ENCODE measurements at regions not wholly inside any gene's neighbourhood (a gene's known extent, or its start where the extent isn't known, plus 50 kb on each side); places are given as distances from the start of the nearest gene placed in this dataset.

DNA sequence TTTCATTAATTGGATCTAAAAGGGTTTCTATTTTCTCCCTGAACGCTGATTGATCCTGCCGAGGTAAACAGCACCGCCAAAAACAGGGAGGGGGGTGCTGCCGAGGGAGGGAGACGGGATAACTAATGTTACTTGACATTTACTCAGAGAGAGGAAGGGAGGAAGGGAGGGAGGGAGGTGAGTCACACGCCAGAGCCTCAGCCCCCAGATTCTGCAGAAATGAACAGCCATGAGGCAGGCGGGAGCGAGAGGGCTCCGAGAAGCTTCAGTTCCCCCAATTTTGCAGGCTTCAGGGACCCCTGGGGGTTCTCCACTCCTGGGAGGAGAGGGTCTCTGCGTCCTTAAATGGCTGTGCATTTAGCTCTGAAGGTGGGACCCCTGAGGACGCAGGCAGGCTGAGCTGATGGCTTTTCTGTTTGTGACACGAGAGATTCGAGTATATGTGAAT, 59.1 kb upstream of the IER5L start:
- H3K27ac ChIP-seq (ENCODE audit: poor library complexity, severe bottlenecking): no peak overlapping the region
- H3K9me3 ChIP-seq (ENCODE audit: severe bottlenecking): no peaks in the 10 kb centered on the region
- TF ChIP-seq CTCF (IDR thresholded peaks at IDR 0.05; ENCODE audit: poor library complexity, severe bottlenecking): no peak
- H3K27me3 ChIP-seq (ENCODE audit: insufficient read depth, poor library complexity, severe bottlenecking): no peaks in the 10 kb centered on the region
- DNase-seq (ENCODE audit: low spot score) (no peak), ATAC-seq (ENCODE audit: low read depth) (peak; percentile 79; the same call in 2 of the 3 replicates)
- H3K36me3 ChIP-seq (ENCODE audit: low read depth): no peaks in the 10 kb centered on the region
- H3K4me1 ChIP-seq (ENCODE audit: insufficient read depth, poor library complexity, severe bottlenecking): no peaks in the 10 kb centered on the region
- no peak overlapping the region for H3K4me3 ChIP-seq (ENCODE audit: severe bottlenecking)

GRCh38 chr9:129236441-129237145, 58.5 kb upstream of the IER5L start:
- DNase-seq (ENCODE audit: low spot score): no peak
- TF ChIP-seq CTCF (IDR thresholded peaks at IDR 0.05; ENCODE audit: poor library complexity, severe bottlenecking): no peak
- Histone ChIP-seq H3K36me3 (ENCODE audit: low read depth) (no peaks in the 10 kb centered on the region), H3K27ac (ENCODE audit: poor library complexity, severe bottlenecking) (no peak overlapping the region), H3K27me3 (ENCODE audit: insufficient read depth, poor library complexity, severe bottlenecking) (no peaks in the 10 kb centered on the region), H3K4me3 (ENCODE audit: severe bottlenecking) (no peak overlapping the region), H3K9me3 (ENCODE audit: severe bottlenecking) (no peaks in the 10 kb centered on the region), H3K4me1 (ENCODE audit: insufficient read depth, poor library complexity, severe bottlenecking) (no peaks in the 10 kb centered on the region)
- 0 out of 3 replicates have a peak, but pooled peaks have one; percentile 8 for ATAC-seq (ENCODE audit: low read depth)

GRCh38 chr9:129235931-129236331, 57.9 kb upstream of the IER5L start:
- Histone ChIP-seq H3K27ac (ENCODE audit: poor library complexity, severe bottlenecking) (no peak overlapping the region), H3K4me3 (ENCODE audit: severe bottlenecking) (no peak overlapping the region), H3K36me3 (ENCODE audit: low read depth) (no peaks in the 10 kb centered on the region), H3K27me3 (ENCODE audit: insufficient read depth, poor library complexity, severe bottlenecking) (no peaks in the 10 kb centered on the region), H3K4me1 (ENCODE audit: insufficient read depth, poor library complexity, severe bottlenecking) (no peaks in the 10 kb centered on the region), H3K9me3 (ENCODE audit: severe bottlenecking) (no peaks in the 10 kb centered on the region)
- TF ChIP-seq CTCF (IDR thresholded peaks at IDR 0.05; ENCODE audit: poor library complexity, severe bottlenecking): no peak
- DNase-seq (ENCODE audit: low spot score) (no peak), ATAC-seq (ENCODE audit: low read depth) (no peak)

DNA sequence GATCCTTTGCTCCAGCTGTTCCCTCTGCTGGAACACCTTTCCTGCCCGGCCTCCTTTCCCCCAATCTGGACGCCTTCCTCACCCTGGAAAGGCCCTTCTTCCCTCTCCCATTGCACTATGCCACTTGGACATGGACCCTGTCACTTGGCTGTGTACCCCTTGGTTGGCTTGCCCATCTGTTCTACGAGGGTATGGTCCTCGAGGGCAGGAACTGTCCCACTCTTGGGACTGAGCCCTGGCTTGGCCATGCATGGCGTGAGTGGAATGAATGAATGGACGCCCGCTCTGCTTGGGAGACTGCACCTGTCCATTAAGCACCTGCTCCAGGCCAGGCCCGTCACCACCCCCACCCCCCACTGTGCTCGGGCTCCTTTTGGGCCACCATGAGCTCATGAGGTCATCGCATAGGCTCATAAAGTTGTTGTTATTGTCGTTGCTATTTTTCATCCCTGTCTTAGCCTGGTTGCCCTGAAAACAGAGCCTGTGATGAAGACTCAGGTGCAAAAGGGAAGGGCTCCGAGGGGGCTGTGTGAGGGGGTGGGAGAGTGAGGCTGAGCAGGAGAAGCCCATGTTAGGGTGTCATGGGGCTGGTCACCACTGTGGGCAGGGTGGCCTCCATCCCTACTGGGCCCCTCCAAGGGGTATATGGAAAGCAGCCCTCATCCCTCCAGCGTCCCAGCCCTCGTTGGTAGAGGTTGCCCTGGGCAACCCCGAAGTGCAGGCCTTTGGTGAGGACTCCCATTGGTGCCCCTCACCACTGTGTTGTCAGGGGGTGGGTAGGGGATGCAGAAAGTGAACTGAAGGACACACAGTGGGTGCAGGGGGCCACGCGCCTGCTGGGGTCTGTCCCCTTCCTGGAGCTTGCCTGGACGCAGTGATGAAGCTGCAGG, 57.2 kb upstream of the IER5L start:
- no peak for TF ChIP-seq CTCF (IDR thresholded peaks at IDR 0.05; ENCODE audit: poor library complexity, severe bottlenecking)
- Histone ChIP-seq H3K27me3 (ENCODE audit: insufficient read depth, poor library complexity, severe bottlenecking) (no peaks in the 10 kb centered on the region), H3K4me1 (ENCODE audit: insufficient read depth, poor library complexity, severe bottlenecking) (no peaks in the 10 kb centered on the region), H3K36me3 (ENCODE audit: low read depth) (no peaks in the 10 kb centered on the region), H3K27ac (ENCODE audit: poor library complexity, severe bottlenecking) (no peak overlapping the region), H3K9me3 (ENCODE audit: severe bottlenecking) (no peaks in the 10 kb centered on the region), H3K4me3 (ENCODE audit: severe bottlenecking) (no peak overlapping the region)
- ATAC-seq (ENCODE audit: low read depth) (no peak), DNase-seq (ENCODE audit: low spot score) (no peak)

Measured in RWPE2 (cell line).